HG02852 (cell line): ENCODE measurements at regions not wholly inside any gene's neighbourhood (a gene's known extent, or its start where the extent isn't known, plus 50 kb on each side); places are given as distances from the start of the nearest gene placed in this dataset.

Experiments
- ATAC-seq: cut with Tn5 transposase; IDR thresholded peaks from one replicate; pipeline ENCODE4 v1.9.1; 2021; ENCODE audit warnings: mild to moderate bottlenecking, moderate library complexity; ENCODE audit not compliant: unreplicated experiment

DNA sequence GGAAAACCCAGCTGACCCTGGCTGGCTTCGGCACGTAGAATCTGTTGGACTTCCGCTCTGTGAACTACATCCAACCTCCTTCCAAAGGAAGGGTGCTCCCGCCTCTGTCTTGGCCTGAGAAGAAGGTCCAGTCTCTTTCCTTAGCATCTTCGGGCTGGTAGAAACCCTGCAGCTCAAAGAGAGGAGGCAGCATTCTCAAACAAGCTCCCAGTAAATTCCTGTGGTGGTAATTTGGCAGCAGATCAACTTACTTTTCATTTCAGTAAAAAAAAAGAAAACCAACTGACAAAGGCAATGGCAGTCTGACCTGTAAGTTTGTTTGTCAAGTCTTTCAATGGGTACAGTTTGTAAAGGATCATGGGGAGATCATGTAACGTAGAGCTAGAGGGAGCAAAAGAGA, 176.7 kb downstream of the MED10 start:
- no peak for ATAC-seq

GRCh38 chr5:6198531-6198930, 179.8 kb downstream of the MED10 start:
- ATAC-seq = no peak

- no peak for ATAC-seq
These were observed 180.9 kb downstream of the MED10 start for GRCh38 chr5:6197427-6197826.

GRCh38 chr5:6195711-6196358, 182.5 kb downstream of the MED10 start:
- ATAC-seq = no peak

GRCh38 chr5:6194906-6195612, 183.3 kb downstream of the MED10 start:
- peak; percentile 62 for ATAC-seq

DNA sequence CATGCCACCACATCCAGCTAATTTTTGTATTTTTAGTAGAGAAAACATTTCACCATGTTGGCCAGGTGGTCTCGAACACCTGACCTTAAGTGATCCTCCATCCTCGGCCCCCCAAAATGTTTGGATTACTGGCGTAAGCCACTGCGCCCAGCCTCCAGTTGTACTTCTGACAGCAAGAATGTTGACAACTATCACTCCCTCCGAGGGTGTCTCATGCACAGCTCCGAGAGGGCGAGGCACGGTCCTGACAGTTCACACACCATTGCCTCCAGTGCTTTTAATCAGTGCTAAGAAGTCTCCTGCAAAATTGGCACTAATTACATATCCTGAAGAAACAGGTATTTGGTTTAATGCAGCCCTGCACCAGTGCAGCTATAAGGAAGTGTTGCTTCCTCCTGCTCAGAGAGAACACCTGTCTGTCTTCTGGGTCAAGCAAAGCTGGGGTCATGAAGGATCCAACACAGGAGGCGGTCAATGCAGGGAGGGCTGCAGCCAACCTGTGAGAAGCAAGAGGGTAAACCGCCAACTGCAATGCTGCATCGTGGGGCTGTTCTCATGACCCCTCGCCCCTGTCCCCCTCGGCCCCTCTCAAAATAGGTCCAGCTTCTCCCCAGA, 184.0 kb downstream of the MED10 start:
- ATAC-seq = no peak

GRCh38 chr5:6193310-6193709, 185.0 kb downstream of the MED10 start:
- no peak for ATAC-seq

GRCh38 chr5:6190838-6191237, 187.5 kb downstream of the MED10 start:
- ATAC-seq = no peak

DNA sequence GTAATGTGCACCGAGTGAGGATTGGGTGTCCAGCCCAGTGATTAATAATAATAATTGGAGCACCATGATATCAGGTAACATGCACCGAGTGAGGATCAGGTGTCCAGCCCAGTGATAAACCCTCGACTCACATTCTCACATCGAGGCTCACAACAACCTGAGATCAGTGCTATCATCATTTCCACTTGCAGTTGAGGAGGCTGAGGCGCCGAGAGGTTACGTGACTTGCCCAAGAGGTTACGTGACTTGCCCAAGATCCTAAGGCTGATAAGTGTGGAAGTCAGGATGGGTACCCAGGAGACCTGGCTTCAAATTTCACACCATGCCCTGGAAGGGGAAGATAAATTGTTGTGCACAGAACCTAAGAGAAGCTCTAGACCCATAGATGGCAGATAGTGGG, 189.4 kb downstream of the MED10 start:
- no peak for ATAC-seq

GRCh38 chr5:6188344-6188743, 190.0 kb downstream of the MED10 start:
- peak; percentile 99 for ATAC-seq

- ATAC-seq = no peak
These were observed 190.8 kb downstream of the MED10 start for GRCh38 chr5:6187501-6187900.

DNA sequence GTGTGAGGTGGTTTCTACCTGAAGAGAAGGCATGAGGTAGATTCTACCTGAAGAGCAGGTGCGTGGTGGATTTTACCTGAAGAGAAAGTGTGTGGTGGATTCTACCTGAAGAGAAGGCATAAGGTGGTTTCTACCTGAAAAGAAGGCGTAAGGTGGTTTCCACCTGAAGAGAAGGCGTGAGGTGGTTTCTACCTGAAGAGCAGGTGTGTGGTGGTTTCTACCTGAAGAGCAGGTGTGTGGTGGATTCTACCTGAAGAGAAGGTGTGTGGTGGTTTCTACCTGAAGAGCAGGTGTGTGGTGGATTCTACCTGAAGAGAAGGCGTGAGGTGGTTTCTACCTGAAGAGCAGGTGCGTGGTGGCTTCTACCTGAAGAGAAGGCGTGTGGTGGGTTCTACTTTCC, 192.8 kb downstream of the MED10 start:
- ATAC-seq = no peak

GRCh38 chr5:6184481-6184880, 193.9 kb downstream of the MED10 start:
- no peak for ATAC-seq

DNA sequence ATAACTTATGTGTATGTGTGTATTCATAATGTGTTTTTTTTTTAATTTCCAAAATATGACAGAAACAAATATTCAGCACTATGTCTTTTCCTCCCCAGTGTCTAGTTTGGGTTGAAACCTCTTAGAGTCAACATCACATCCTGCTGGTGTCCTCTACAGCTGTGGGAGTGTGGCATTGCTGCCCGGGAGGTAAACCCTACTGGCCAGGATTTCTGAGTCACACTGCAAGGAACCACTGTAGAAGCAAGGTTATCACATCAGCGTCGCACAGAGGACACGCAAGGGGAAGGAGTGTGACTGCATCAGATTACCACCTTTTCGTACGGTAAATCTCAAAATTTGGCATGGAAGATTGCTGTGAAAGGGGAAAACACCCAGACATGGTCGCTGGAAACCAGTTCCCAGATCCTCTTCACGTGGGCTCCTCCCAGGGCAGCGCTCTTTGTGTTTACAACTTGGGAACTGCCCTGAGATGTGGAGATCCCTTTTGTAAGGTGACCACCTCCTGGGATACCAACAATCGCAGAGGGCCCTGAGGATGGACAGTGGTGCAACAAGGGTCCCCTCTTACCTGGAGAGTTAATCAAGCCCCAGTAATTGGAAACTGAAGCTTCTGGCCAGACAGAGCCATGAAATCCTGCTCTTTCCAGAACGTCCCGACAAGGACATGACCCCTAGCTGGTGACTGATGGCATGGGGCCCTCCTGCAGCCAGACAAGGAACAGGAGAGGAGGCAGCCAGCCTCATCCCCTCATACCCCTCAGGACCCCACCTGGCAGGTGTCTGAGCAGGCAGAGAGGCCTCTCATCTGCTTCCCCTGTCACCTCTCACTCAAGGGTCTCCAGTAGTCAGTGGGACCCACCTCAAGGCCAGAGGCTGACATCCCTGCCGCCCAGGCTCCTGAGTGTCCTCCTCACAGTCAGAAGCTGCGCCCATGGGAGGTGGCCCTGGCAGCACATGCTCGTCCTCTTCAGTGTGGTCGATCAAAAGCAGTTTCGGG, 194.7 kb downstream of the MED10 start:
- no peak for ATAC-seq

DNA sequence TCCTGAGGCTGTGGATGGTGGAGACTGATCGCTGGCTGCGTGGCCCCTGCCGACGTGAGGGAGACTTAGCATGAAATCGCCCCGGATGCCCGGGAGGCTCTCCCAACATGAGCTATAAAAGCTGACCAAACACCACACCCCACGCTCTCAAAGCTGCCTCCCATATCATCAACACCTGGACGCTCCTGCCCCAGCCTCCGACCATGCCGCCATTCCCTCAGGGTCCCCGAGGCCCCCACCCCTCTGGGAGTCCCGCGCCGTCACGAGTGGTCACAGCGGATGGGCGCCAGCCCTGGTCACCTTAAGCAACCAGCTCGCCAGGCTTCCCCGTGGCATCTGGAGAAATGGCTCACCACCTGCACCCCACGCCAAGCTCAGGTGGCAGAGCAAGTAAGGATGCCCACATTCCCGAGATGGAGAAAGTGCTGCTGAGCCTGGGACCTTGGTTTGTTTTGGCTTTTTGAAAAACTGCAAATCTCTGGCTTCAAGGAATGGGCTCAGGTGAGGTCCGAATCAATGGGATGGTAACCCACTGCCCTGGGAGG, 196.0 kb downstream of the MED10 start:
- ATAC-seq = no peak

- ATAC-seq = no peak
These were observed 196.5 kb downstream of the MED10 start for GRCh38 chr5:6181871-6182270.

DNA sequence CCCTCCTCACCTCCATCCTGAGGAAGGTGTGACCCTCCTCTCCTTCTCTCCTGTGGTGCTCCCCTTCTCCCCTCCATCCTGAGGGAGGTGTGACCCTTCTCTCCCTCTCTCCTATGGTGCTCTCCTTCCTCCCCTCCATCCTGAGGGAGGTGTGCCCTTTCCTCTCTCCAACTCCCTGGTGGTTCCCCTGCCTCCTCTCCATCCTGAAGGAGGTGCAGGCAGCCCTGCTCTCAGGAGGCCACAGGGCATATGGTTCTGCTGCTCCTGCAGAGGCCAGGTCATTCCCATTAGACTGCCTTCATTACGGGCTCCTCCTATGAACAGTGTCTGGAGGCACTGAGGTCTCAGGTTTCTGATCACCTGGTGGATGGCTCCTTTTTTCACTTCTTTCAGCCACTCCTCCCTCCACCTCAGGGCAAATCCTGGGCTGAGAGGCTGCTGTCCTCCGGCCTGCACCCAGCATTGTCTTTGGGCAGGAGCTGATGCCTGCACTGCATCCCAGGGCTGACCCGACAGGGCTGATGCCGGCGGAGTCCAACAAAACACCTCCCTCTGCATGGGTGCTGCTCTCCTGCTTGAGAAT, 197.1 kb downstream of the MED10 start:
- ATAC-seq = no peak

DNA sequence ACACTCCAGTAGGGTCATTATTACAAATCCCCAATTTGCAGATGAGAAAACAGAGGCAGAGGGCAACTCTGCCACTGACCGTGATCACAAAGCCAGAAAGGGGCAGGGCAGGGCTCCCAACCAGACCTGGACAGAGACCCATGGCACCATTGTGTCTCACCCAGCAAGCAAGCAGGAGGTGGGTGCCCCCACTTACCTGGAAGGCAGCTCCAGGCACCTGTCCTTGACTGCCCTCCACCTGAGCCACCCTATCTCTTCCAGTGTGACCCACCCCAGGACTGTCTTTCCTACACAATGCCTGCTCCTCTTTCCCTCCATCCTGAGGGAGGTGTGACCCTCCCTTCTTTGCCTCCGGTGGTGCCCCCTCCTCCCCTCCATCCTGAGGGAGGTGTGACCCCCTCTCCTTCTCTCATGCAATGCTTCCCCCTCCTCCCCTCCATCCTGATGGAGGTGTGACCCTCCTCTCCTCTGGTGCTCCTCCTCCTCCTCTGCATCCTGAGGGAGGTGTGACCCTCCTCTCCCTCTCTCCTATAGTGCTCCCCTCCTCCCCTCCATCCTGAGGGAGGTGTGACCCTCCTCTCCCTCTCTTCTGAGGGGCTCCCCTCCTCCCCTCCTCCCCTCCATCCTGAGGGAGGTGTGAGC, 198.0 kb downstream of the MED10 start:
- no peak for ATAC-seq

- no peak for ATAC-seq
These were observed 199.4 kb downstream of the MED10 start for GRCh38 chr5:6178846-6179532.
